Activated CD4-positive, alpha-beta T cell treated with anti-CD3 and anti-CD28 coated beads, Interleukin-2, Interleukin-4, amounts not matched to agents 100 ng/mL and 50 ng/mL, durations not matched to agents 16 hours and 8 hours (primary cell): ENCODE measurements at regions not wholly inside any gene's neighbourhood (a gene's known extent, or its start where the extent isn't known, plus 50 kb on each side); places are given as distances from the start of the nearest gene placed in this dataset.
"Not testable (repeated sequence)": the region's sequence is repeated elsewhere in the genome, so short reads cannot be mapped to it uniquely, and the experiment has no call there.

Experiments
- DNase-seq: peaks from one replicate; pipeline ENCODE4 v3.0.0-alpha.2; 2020; ENCODE audit warnings: low spot score

DNA sequence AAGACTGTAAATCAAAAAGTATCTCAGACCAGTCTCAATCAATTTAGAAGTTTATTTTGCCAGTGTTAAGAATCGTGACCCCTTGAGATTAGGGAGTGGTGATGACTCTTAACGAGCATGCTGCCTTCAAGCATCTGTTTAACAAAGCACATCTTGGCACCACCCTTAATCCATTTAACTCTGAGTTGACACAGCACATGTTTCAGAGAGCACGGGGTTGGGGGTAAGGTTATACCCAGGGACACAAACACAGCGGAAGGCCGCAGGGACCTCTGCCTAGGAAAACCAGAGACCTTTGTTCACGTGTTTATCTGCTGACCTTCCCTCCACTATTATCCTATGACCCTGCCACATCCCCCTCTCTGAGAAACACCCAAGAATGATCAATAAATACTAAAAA, 645.8 kb downstream of the FRK start:
- not testable (repeated sequence) for DNase-seq

DNA sequence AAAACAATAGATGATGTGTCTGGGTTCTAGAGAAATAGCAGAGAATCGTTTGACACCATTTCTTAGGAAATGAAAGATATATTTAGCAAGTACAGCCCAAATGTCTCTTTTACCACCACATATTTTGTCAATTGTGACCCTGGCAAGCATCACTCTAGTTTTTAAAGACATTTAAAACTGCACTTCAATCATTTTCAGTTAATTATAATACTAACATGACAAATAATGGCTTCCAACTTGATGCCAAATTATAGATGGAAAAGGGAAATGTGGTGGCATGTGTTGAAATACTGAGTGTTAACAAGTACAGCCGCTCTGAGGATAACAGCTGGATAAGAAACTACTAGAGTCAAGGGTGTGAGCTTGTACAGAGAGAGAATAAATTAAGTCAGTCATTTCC, 648.9 kb downstream of the FRK start:
- no peak for DNase-seq

GRCh38 chr6:115404446-115404845, 656.2 kb downstream of the FRK start:
- no peak for DNase-seq

DNA sequence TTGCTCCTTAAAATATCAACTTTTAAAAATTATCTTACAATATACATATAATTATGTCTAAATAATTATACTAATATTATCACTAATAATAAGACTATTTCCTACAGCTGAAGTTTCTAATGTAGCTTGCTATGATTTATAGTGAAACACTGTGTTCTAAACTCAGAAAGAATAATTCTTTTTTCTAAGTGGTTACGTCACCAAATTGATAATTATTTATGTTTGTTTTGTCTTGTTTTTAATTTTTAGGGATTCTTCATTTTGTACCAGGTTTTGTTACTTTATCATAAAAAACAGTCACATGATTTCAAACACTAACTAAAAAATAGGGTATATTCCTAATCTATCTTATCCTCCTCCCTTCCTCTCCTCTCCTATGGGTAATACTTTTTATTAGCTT, 662.1 kb downstream of the FRK start:
- DNase-seq = no peak

DNA sequence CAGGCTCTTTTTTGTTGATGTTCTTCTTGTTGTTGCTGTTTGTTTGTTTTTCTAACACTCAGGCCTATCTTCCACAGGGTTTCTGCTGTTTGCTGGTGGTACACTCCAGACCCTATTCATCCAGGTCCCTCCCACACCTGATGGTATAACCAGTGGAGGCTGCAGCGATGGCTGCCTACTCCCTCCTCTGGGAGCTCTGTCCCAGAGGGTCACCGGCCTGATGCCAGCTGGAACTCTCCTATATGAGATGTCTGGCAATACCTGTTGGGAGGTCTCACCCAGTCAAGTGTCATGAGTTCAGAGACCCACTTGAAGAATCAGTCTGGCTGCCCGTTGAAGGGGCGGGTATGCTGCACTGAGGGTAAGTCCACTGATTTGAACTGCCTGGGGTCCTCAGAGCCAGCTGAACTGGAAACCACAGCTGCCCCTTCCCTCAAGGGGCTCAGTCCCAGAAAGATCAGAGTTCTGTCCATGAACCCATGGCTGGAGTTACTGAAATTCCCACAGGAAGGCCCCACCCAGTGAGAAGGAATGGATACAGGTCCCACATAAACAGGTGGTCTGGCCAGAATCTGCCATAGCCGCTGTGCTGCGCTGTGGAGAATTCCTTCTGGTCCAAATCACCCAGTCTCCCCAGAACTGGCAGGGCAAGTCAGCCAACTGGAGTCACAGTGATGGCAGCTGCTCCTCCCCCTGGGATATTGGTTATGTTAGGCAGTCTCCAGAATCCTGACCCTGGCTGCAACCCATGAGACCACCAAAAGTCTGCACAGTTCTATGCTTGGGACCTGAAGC, 664.4 kb downstream of the FRK start:
- DNase-seq = no peak

- no peak for DNase-seq
Observed at GRCh38 chr6:115393821-115394220, 666.9 kb downstream of the FRK start.

DNA sequence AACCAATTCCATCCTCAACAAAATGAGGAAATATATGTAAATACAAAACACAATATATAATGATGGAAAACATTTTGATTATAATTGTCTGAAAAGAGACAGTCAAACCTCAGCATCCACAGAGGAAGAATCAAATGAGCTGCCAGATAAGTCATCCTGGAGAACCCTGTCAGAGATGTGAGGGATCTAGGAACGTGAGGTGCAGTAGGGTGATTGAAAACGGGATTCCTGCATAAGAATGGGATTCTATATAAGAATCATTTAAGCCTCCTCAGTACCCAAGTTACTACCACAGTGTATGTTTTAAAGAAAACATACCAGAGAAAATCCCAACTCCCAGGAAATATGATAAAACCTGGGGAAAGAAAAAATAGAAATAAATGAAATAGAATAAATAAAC, 690.5 kb downstream of the FRK start:
- no peak for DNase-seq

DNA sequence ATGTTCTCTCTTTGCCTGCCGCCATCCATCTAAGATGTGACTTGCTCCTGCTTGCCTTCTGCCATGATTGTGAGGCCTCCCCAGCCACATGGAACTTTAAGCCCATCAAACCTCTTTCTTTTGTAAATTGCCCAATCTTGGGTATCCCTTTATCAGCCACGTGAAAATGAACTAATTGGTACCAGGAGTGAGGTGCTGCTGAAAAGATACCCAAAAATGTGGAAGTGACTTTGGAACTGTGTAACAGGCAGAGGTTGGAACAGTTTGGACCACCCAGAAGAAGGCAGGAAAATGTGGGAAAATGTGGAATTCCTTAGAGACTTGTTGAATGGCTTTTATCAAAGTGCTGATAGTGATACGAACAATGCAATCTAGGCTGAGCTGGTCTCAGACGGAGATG, 694.9 kb downstream of the FRK start:
- DNase-seq = no peak

GRCh38 chr6:115363379-115363778, 697.3 kb downstream of the FRK start:
- DNase-seq = no peak

DNA sequence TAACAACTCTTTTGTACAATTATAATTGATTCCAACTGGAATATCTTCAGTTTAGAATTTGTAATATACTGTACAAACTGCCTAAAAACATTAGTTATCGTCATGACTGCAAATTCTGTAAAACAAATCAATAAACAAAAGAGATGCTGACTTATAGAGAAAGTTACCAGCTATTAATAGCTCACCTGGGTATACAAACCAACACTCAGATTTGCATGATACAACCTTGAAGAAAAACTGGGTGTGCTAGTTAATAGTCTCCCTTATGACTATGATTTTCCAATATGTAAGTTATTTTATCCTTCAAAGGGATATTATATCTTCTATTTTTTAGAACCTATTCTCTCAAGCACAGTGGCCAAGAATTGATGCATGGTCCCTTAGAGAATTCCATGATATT, 698.5 kb downstream of the FRK start:
- DNase-seq = no peak

GRCh38 chr6:115360602-115361325, 699.9 kb downstream of the FRK start:
- no peak for DNase-seq

DNA sequence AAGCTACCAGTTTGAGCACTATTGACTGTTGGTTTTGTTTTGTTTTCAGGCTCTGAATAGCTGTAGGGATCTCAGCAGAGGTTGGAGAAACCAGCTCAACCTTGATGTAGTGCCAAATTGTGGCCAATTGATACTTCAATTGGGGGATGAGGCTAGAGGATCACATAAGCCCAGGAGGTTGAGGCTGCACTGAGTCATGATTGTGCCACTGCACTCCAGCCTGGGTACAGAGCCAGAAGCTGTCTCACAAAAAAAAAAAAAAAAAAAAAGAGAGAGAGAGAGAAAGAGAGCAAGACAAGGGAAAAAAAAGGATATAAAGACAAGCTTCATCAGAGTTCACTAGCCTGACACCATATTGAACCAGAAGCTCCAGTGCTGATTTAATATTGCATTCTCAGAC, 702.1 kb downstream of the FRK start:
- no peak for DNase-seq

GRCh38 chr6:115356371-115356770, 704.3 kb downstream of the FRK start:
- DNase-seq = no peak

DNA sequence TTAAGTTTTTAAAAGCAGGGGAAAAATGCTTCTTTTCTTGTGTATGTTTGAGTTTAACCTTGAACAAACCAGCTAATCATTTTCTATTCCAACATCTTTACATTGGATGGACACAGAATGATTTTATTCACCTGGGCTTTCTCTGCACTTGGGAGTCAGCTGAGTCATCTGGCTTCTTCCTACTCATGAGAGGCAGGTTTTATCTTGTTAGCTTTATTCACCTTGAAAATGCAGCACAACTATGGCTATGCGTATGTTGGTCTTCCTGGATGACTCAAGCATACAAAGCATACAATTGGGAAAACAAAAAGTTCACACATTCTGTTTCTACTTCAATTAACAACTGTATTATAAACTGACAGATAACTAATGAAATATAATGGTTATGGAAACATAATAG, 737.7 kb downstream of the FRK start:
- no peak for DNase-seq

- no peak for DNase-seq
Observed at GRCh38 chr6:115319823-115320222, 740.9 kb downstream of the FRK start.

DNA sequence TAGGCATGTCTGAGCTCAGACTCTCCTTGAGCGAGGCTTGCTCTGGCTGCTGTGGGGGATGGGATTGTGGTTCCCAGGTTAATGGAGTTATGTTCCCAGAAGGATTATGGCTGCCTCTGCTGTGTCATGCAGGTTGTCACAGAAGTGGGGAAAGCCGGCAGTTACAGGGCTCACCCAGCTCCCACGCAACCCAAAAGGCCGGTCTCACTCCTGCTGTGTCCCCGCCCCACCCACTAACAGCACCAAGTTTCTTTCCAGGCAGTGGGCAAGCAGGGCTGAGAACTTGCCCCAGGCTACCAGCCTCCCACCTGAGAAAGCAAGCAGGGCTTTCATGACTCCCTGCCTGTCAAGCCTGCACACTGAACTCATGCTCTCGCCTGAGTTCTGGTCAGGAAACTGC, 750.5 kb downstream of the FRK start:
- DNase-seq = no peak

DNA sequence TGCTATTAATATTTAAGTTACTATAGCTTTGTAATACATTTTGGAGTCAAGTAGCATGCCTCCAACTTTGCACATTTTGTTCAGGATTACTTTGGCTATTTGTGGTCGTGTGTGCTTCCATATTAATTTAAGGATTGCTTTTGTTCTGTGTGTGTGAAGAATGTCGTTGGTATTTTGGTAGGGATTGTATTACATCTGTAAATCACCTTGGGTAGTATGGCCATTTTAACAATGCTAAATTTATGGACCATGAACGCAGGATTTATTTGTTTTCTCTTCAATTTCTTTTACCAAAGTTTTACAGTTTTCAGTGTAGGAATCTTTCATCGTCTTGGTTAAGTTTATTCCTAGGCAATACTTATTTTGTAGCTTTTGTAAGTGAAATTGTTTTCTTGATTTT, 758.0 kb downstream of the FRK start:
- no peak for DNase-seq

GRCh38 chr6:115287467-115287866, 773.2 kb downstream of the FRK start:
- DNase-seq = no peak

- no peak for DNase-seq
Observed at GRCh38 chr6:115276881-115277565, 783.7 kb downstream of the FRK start.

DNA sequence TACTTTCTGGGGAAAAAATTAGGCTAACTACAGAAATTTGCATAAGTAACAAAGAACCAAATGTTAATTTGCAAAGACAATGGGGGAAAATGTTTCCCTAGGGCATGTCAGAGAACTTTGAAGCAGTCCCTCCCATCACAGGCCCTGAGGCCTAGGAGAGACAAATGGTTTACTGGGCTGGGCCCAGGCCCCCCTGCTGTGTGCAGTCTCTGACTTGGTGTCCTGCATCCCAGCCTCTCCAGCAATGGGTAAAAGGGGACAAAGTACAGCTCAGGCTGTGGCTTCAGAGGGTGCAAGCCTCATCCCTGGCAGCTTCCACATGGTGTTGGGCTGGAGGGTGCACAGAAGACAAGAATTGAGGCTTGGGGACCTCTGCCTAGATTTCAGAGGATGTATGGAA, 788.4 kb downstream of the FRK start:
- DNase-seq = no peak

DNA sequence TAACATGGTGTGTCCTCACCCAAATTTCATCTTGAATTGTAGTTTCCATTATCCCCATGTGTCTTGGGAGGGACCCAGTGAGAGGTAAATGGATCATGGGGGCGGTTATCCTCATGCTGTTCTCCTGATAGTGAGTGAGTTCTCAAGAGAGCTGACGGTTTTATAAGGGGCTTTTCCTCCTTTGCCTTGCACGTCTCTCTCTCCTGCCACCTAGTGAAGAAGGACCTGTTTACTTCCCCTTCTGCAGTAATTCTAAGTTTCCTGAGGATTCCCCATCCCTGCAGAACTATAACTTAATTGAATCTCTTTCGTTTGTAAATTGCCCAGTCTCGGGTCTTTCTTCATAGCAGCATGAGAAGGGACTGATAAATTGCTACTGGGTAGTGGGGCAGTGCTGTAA, 789.3 kb downstream of the FRK start:
- DNase-seq = no peak

DNA sequence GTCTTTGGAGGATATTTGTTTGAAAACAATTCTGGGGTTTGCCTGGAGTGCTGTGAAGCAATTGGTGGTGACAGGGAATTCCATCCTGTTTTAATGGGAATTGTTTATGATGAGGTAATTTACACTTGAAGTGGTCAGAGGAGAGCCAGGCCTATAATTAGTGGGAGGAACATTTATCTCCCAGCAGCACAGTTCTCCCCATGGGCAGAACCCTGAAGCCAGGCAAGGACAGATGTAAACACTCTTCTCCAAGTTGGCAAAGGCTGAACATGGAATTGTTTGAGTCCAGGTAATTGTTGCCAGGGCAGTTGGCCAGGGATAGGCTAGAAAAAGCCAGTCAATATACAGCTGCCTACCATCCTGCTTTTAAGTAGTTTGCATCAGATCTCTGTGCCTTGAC, 789.7 kb downstream of the FRK start:
- no peak for DNase-seq

DNA sequence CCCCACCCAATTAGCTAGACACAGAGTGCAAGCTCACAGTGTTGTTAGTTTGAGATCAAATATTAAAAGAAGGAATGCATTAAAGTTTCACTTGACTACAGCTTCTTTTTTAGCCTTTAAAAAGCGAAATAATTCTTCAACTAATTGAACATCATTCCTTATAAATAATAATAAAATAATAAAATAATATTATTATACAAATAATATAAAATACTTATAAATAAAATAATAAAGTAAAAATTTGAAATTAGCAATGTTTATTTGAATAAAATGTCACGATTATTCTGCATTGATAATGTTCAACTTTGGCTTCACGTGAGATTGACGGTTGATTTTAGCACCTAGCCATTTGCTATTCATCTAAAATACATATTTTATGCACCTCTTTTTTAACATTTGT, 819.3 kb downstream of the FRK start:
- no peak for DNase-seq
